ENCODE measurements at regions not wholly inside any gene's neighbourhood (a gene's known extent, or its start where the extent isn't known, plus 50 kb on each side); places are given as distances from the start of the nearest gene placed in this dataset.

GRCh38 chr14:37792124-37792523, 196.7 kb downstream of the TTC6 start:
- Mint-ChIP-seq H3K4me1 (no peaks in the 10 kb centered on the region), H3K36me3 (no peaks in the 10 kb centered on the region), H3K27ac (no peak overlapping the region), H3K27me3 (ENCODE audit: low read depth) (no peaks in the 10 kb centered on the region; the same call in 1 of the 2 replicates), H3K9me3 (no peaks in the 10 kb centered on the region), H3K4me3 (no peak overlapping the region)
- no peak for TF ChIP-seq ZMAT4 (CRISPR knock-in tag; IDR thresholded peaks at IDR 0.05)
- TF ChIP-seq ZNF232 (CRISPR knock-in tag; IDR thresholded peaks at IDR 0.05) = no peak
- TF ChIP-seq PRRX2 (CRISPR knock-in tag; IDR thresholded peaks at IDR 0.05) = no peak
- TF ChIP-seq PRDM15 (CRISPR knock-in tag; IDR thresholded peaks at IDR 0.05) = no peak
- TF ChIP-seq RELA (CRISPR knock-in tag; IDR thresholded peaks at IDR 0.05; ENCODE audit: borderline replicate concordance) = no peak
- TF ChIP-seq ZBTB21 (CRISPR knock-in tag; IDR thresholded peaks at IDR 0.05; ENCODE audit: borderline replicate concordance) = no peak
- no peak for TF ChIP-seq ZNF317 (CRISPR knock-in tag; IDR thresholded peaks at IDR 0.05; ENCODE audit: borderline replicate concordance, low read depth)
- TF ChIP-seq, protein P1, sequence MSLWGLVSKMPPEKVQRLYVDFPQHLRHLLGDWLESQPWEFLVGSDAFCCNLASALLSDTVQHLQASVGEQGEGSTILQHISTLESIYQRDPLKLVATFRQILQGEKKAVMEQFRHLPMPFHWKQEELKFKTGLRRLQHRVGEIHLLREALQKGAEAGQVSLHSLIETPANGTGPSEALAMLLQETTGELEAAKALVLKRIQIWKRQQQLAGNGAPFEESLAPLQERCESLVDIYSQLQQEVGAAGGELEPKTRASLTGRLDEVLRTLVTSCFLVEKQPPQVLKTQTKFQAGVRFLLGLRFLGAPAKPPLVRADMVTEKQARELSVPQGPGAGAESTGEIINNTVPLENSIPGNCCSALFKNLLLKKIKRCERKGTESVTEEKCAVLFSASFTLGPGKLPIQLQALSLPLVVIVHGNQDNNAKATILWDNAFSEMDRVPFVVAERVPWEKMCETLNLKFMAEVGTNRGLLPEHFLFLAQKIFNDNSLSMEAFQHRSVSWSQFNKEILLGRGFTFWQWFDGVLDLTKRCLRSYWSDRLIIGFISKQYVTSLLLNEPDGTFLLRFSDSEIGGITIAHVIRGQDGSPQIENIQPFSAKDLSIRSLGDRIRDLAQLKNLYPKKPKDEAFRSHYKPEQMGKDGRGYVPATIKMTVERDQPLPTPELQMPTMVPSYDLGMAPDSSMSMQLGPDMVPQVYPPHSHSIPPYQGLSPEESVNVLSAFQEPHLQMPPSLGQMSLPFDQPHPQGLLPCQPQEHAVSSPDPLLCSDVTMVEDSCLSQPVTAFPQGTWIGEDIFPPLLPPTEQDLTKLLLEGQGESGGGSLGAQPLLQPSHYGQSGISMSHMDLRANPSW (CRISPR knock-in tag; conservative IDR thresholded peaks at IDR 0.05; ENCODE audit: low read depth) = no peak
- TF ChIP-seq ATF1 (CRISPR knock-in tag; IDR thresholded peaks at IDR 0.05) = no peak
- no peak for TF ChIP-seq ELF4 (CRISPR knock-in tag; IDR thresholded peaks at IDR 0.05; ENCODE audit: low read depth)
- TF ChIP-seq, protein P2, sequence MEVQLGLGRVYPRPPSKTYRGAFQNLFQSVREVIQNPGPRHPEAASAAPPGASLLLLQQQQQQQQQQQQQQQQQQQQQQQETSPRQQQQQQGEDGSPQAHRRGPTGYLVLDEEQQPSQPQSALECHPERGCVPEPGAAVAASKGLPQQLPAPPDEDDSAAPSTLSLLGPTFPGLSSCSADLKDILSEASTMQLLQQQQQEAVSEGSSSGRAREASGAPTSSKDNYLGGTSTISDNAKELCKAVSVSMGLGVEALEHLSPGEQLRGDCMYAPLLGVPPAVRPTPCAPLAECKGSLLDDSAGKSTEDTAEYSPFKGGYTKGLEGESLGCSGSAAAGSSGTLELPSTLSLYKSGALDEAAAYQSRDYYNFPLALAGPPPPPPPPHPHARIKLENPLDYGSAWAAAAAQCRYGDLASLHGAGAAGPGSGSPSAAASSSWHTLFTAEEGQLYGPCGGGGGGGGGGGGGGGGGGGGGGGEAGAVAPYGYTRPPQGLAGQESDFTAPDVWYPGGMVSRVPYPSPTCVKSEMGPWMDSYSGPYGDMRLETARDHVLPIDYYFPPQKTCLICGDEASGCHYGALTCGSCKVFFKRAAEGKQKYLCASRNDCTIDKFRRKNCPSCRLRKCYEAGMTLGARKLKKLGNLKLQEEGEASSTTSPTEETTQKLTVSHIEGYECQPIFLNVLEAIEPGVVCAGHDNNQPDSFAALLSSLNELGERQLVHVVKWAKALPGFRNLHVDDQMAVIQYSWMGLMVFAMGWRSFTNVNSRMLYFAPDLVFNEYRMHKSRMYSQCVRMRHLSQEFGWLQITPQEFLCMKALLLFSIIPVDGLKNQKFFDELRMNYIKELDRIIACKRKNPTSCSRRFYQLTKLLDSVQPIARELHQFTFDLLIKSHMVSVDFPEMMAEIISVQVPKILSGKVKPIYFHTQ (CRISPR knock-in tag; IDR thresholded peaks at IDR 0.05) = no peak
- POLR2A ChIA-PET = no interaction called here
- no peak for ATAC-seq
- DNase-seq (ENCODE audit: low spot score) = no peak
- CTCF ChIA-PET = no interaction called here

DNA sequence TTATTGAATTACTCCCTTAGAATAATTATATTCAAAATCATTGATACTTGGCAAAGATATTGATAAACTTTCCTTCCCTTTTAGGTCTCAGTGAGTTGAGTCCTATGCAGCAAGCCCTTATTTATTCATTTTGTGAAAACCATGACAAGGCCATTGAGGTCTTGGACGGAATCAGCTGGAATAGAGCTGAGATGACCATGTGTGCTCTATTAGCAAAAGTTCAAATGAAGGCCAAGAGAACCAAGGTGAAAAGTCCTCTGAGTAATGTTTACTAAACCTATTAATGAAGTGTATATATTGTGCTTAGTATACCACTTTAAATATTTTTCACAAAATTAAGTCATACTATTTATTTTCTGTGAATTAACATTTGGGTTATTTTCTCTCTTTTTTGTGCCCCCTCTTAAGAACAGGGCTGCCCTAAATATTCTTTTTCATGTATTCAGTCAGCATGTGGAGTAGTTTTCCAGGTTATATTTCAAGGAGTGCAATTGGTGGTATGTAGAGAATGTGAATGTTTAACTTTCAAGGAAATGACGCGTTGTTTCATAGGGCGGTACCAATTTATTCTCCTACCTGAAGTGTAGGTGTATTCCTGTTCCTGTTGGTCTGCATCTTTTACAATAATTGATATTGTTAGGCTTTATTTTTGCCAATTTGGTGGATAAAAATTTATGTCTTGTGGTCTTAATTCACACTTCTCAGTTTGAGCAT, 201.4 kb downstream of the TTC6 start:
- H3K36me3 Mint-ChIP-seq = no peaks in the 10 kb centered on the region
- no peaks in the 10 kb centered on the region for H3K4me1 Mint-ChIP-seq
- POLR2A ChIA-PET = no interaction called here
- no peak for TF ChIP-seq CREB1 (CRISPR knock-in tag; IDR thresholded peaks at IDR 0.05)
- no peak for TF ChIP-seq GABPB1 (CRISPR knock-in tag; IDR thresholded peaks at IDR 0.05)
- TF ChIP-seq, protein P3, sequence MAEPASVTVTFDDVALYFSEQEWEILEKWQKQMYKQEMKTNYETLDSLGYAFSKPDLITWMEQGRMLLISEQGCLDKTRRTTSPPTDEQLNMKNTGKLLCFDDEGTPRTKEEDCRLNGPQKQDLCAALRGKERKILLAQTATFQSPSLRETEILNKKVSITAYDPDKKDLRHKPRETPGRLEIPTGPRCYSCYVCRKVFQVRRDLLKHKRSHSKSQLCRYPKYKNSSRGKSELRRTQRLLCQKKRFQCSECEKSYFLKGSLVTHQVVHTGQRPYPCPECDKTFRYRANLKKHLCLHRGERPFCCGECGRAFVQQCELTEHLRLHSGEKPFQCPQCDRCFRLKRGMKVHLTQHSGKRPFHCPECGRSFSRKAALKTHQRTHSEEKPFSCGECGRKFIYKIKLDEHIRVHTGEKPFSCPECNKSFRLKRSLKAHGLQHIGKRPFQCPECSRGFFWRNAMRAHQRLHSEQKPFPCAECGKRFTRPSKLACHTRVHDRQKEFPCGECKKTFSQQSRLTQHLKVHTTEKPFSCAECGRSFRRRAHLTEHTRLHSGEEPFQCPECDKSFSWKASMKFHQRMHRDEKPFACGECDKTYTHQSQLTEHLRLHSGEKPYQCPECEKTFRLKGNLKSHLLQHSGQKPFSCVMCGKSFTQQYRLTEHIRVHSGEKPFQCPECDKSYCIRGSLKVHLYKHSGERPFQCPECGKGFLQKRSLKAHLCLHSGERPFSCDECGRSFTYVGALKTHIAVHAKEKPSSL (CRISPR knock-in tag; conservative IDR thresholded peaks at IDR 0.05) = no peak
- no peak for TF ChIP-seq ZNF263 (CRISPR knock-in tag; IDR thresholded peaks at IDR 0.05; ENCODE audit: low read depth)
- CTCF ChIA-PET = no interaction called here
- H3K4me3 Mint-ChIP-seq = no peak overlapping the region
- H3K27ac Mint-ChIP-seq = no peak overlapping the region
- no peaks in the 10 kb centered on the region; the same call in none of the 2 replicates for H3K27me3 Mint-ChIP-seq (ENCODE audit: low read depth)
- no peak for ATAC-seq
- no peak for DNase-seq (ENCODE audit: low spot score)
- no peaks in the 10 kb centered on the region for H3K9me3 Mint-ChIP-seq

Measured in WTC11 (cell line).